ENCODE measurements at regions not wholly inside any gene's neighbourhood (a gene's known extent, or its start where the extent isn't known, plus 50 kb on each side); places are given as distances from the start of the nearest gene placed in this dataset.
A peak's percentile ranks its signal among the peaks of the same experiment; 100 is the strongest.
"Not testable (repeated sequence)": the region's sequence is repeated elsewhere in the genome, so short reads cannot be mapped to it uniquely, and the experiment has no call there.

GRCh38 chr6:91088515-91088914 is 501.6 kb upstream of the MAP3K7 start:
- DNase-seq (ENCODE audit: low read depth, low spot score): no peak

GRCh38 chr6:91087908-91088307 is 501.0 kb upstream of the MAP3K7 start:
- DNase-seq (ENCODE audit: low read depth, low spot score): no peak

GRCh38 chr6:91083211-91083610 is 496.3 kb upstream of the MAP3K7 start:
- DNase-seq (ENCODE audit: low read depth, low spot score): no peak

GRCh38 chr6:91082311-91082832 is 495.5 kb upstream of the MAP3K7 start:
- no peak for DNase-seq (ENCODE audit: low read depth, low spot score)

- DNase-seq (ENCODE audit: low read depth, low spot score): peak; percentile 5
These were observed 494.7 kb upstream of the MAP3K7 start for GRCh38 chr6:91081452-91082067.

- no peak for DNase-seq (ENCODE audit: low read depth, low spot score)
These were observed 494.0 kb upstream of the MAP3K7 start for GRCh38 chr6:91080871-91081270.

GRCh38 chr6:91079969-91080368 is 493.1 kb upstream of the MAP3K7 start:
- DNase-seq (ENCODE audit: low read depth, low spot score): no peak

- no peak for DNase-seq (ENCODE audit: low read depth, low spot score)
These were observed 488.5 kb upstream of the MAP3K7 start for GRCh38 chr6:91075244-91075976.

- DNase-seq (ENCODE audit: low read depth, low spot score): no peak
These were observed 476.5 kb upstream of the MAP3K7 start for GRCh38 chr6:91063362-91063761.

GRCh38 chr6:91057689-91058088 is 470.8 kb upstream of the MAP3K7 start:
- DNase-seq (ENCODE audit: low read depth, low spot score): no peak

GRCh38 chr6:91055959-91056358 is 469.1 kb upstream of the MAP3K7 start:
- no peak for DNase-seq (ENCODE audit: low read depth, low spot score)

GRCh38 chr6:91052473-91053450 is 465.9 kb upstream of the MAP3K7 start:
- DNase-seq (ENCODE audit: low read depth, low spot score): not testable (repeated sequence)

- DNase-seq (ENCODE audit: low read depth, low spot score): no peak
These were observed 458.3 kb upstream of the MAP3K7 start for GRCh38 chr6:91045161-91045560.

GRCh38 chr6:91043751-91044150 is 456.9 kb upstream of the MAP3K7 start:
- DNase-seq (ENCODE audit: low read depth, low spot score): no peak

- no peak for DNase-seq (ENCODE audit: low read depth, low spot score)
These were observed 455.8 kb upstream of the MAP3K7 start for GRCh38 chr6:91042656-91043055.

GRCh38 chr6:91033964-91034363 is 447.1 kb upstream of the MAP3K7 start:
- no peak for DNase-seq (ENCODE audit: low read depth, low spot score)

- no peak for DNase-seq (ENCODE audit: low read depth, low spot score)
These were observed 444.7 kb upstream of the MAP3K7 start for GRCh38 chr6:91031581-91031980.

GRCh38 chr6:91029211-91029610 is 442.3 kb upstream of the MAP3K7 start:
- DNase-seq (ENCODE audit: low read depth, low spot score): no peak

- DNase-seq (ENCODE audit: low read depth, low spot score): no peak
These were observed 436.7 kb upstream of the MAP3K7 start for GRCh38 chr6:91023529-91023928.

- DNase-seq (ENCODE audit: low read depth, low spot score): no peak
These were observed 433.9 kb upstream of the MAP3K7 start for GRCh38 chr6:91020744-91021143.

GRCh38 chr6:91018586-91018985 is 431.7 kb upstream of the MAP3K7 start:
- no peak for DNase-seq (ENCODE audit: low read depth, low spot score)

GRCh38 chr6:91013511-91013910 is 426.6 kb upstream of the MAP3K7 start:
- no peak for DNase-seq (ENCODE audit: low read depth, low spot score)
